Parathyroid adenoma (tissue), 2 donors: ENCODE measurements at regions not wholly inside any gene's neighbourhood (a gene's known extent, or its start where the extent isn't known, plus 50 kb on each side); places are given as distances from the start of the nearest gene placed in this dataset.

ENCODE experiments used
- H2AFZ ChIP-seq: fragments of 300-600 bp; sonication (generic); one replicate; pipeline ENCODE4 v1.7.0; 2017; ENCODE audit warnings: antibody characterized with exemption, mild to moderate bottlenecking
- H3K27ac ChIP-seq: fragments of 300-600 bp; sonication (generic); one replicate; pipeline ENCODE4 v1.7.0; 2017
- H3K27me3 ChIP-seq: fragments of 300-600 bp; sonication (generic); one replicate; pipeline ENCODE4 v1.7.0; 2017; ENCODE audit warnings: low read length; ENCODE audit not compliant: control insufficient read depth, insufficient read depth
- H3K36me3 ChIP-seq: fragments of 300-600 bp; sonication (generic); one replicate; pipeline ENCODE4 v1.7.0; 2017; ENCODE audit warnings: low read length; ENCODE audit not compliant: control insufficient read depth, insufficient read depth
- H3K4me1 ChIP-seq: fragments of 300-600 bp; sonication (generic); one replicate; pipeline ENCODE4 v1.7.0; 2017; ENCODE audit warnings: control low read depth
- H3K4me2 ChIP-seq: fragments of 300-600 bp; sonication (generic); one replicate; pipeline ENCODE4 v1.7.0; 2017; ENCODE audit warnings: low read length
- H3K4me3 ChIP-seq: fragments of 300-600 bp; sonication (generic); one replicate; pipeline ENCODE4 v1.7.0; 2017; ENCODE audit warnings: low read depth, low read length
- H3K79me2 ChIP-seq: fragments of 300-600 bp; sonication (generic); one replicate; pipeline ENCODE4 v1.7.0; 2017; ENCODE audit warnings: control low read depth
- H3K9ac ChIP-seq: fragments of 300-600 bp; sonication (generic); one replicate; pipeline ENCODE4 v1.7.0; 2017; ENCODE audit warnings: mild to moderate bottlenecking
- H3K9me3 ChIP-seq: fragments of 300-600 bp; sonication (generic); one replicate; pipeline ENCODE4 v1.7.0; 2017; ENCODE audit warnings: low read length; ENCODE audit not compliant: control insufficient read depth
- TF ChIP-seq, protein P1 (sequence below): fragments of 300-600 bp; sonication (generic); IDR thresholded peaks from one replicate; pipeline ENCODE4 v1.7.0; 2017; ENCODE audit warnings: antibody characterized with exemption, mild to moderate bottlenecking
- donor health status: primary hyperparathyroidism.

DNA sequence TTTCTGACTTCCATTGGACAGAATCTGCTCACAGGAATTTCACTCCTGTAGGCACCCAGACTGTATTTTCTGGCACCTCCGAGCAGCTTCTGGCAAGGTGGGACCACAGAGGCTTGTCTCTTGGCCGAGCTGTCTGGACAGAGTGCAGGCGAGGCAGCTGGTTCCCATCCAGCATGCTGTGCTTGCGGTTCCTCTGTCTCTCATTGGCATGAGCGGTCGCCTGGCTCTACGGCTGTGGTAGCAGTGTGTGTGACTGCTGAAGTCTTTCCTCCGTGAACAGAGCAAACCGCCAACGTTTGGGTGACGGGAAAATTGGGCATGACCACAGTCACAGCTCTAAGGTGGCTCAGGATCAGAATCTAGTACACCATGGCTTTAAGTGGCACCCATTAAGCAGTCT lies 411.7 kb upstream of the NETO1 start:
- H3K27ac ChIP-seq: no peak overlapping the region
- no peaks in the 10 kb centered on the region for H3K9me3 ChIP-seq
- H3K36me3 ChIP-seq: no peaks in the 10 kb centered on the region
- H3K27me3 ChIP-seq: no peaks in the 10 kb centered on the region
- H3K4me1 ChIP-seq: no peaks in the 10 kb centered on the region
- no peak overlapping the region for H3K4me3 ChIP-seq
- H2AFZ ChIP-seq: no peak overlapping the region
- no peaks in the 10 kb centered on the region for H3K79me2 ChIP-seq
- H3K4me2 ChIP-seq: no peak overlapping the region
- no peak overlapping the region for H3K9ac ChIP-seq
- TF ChIP-seq, protein P1, sequence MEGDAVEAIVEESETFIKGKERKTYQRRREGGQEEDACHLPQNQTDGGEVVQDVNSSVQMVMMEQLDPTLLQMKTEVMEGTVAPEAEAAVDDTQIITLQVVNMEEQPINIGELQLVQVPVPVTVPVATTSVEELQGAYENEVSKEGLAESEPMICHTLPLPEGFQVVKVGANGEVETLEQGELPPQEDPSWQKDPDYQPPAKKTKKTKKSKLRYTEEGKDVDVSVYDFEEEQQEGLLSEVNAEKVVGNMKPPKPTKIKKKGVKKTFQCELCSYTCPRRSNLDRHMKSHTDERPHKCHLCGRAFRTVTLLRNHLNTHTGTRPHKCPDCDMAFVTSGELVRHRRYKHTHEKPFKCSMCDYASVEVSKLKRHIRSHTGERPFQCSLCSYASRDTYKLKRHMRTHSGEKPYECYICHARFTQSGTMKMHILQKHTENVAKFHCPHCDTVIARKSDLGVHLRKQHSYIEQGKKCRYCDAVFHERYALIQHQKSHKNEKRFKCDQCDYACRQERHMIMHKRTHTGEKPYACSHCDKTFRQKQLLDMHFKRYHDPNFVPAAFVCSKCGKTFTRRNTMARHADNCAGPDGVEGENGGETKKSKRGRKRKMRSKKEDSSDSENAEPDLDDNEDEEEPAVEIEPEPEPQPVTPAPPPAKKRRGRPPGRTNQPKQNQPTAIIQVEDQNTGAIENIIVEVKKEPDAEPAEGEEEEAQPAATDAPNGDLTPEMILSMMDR: no peak

DNA sequence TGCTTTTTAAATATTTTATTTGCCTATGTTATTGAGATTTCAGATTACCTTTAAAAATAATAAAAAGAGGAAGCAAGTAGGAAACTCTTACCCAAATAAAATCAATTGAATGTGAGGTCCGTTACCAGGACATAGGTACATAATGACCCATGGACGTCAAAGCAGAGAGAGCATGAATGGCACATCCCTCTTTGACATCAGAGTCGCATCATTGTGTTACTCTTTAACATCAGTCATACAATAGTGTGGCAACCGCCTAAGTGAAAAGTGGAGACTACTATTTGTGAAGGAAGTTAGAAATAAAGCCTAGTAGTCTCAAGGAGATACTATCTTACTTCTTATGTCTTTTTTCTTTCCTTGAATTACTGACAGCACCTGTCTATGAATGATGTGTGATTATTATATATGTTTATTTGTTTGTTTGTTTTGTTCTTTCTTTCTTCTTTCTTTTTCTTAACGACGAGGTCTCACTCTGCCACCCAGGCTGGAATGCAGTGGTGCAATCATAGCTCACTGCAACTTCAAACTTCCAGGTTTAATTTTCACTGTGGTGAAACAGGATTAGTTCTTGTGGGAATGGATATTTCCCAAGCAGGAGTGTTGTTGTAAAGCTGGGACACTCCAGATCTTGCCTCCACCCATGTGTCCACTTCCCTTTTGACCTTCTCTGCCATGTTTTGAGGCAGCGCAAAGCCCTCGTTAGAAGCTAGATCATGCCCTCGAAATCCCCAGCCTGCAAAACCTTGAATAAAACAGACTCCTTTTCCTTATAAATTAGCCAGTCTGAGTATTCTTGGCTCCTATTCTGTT lies 407.2 kb upstream of the NETO1 start:
- H3K4me2 ChIP-seq: no peak overlapping the region
- H3K4me3 ChIP-seq: no peak overlapping the region
- TF ChIP-seq, protein P1: no peak
- H3K4me1 ChIP-seq: no peaks in the 10 kb centered on the region
- no peaks in the 10 kb centered on the region for H3K9me3 ChIP-seq
- no peak overlapping the region for H3K27ac ChIP-seq
- no peaks in the 10 kb centered on the region for H3K27me3 ChIP-seq
- H3K79me2 ChIP-seq: no peaks in the 10 kb centered on the region
- no peak overlapping the region for H3K9ac ChIP-seq
- H3K36me3 ChIP-seq: no peaks in the 10 kb centered on the region
- H2AFZ ChIP-seq: no peak overlapping the region

DNA sequence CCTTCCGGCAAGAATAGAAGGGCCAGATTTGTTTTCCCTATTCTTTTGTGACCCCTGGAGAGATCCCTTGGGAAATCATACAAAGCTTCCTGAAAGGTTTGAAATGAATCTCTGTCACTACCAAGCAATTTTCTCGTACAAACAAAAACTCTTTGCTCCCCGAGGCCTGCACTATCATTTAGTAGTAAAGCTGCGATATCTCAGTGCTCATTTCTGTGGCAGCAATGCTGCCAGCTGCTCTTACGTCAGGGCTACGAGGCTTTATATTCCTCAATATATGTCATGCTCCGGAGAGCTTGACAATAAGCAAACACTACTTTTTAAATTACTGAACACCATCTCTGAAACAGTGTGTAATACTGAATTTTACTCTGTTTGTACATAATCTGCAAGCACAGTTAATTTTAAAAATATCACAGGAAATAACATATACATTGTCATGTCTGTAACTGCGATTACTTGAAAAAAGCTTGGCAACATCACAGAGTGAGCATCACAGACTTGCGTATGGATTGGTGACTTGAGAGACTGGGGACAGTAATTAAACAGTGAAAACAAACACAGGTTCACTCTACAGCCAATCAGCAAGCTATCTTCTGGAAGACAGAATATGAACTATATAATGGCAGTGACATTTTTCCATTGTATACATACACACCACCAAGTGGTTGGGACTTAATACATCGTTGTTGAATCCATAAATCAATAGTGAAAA lies 403.3 kb upstream of the NETO1 start:
- H3K4me1 ChIP-seq: no peaks in the 10 kb centered on the region
- H3K9me3 ChIP-seq: no peaks in the 10 kb centered on the region
- H2AFZ ChIP-seq: no peak overlapping the region
- TF ChIP-seq, protein P1: no peak
- no peaks in the 10 kb centered on the region for H3K36me3 ChIP-seq
- no peak overlapping the region for H3K27ac ChIP-seq
- H3K4me3 ChIP-seq: no peak overlapping the region
- no peak overlapping the region for H3K4me2 ChIP-seq
- no peaks in the 10 kb centered on the region for H3K79me2 ChIP-seq
- no peaks in the 10 kb centered on the region for H3K27me3 ChIP-seq
- H3K9ac ChIP-seq: no peak overlapping the region

DNA sequence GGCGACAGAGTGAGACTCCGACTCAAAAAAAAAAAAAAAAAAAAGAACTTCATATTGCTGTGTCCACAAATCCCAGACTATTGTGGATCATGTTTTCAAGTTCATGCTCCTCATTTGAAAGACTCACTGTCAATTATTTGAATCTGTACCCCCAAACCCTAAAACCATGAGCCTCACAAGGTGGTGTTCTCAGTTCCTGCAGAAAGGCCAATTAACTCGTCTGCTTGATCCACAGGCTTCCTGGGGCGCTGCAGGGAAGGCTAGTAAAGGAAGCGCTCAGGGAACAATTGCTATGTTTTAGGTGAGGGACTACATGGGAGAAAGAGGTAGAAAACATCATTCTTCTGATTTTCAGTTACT lies 396.8 kb upstream of the NETO1 start:
- H3K36me3 ChIP-seq: no peaks in the 10 kb centered on the region
- H3K4me3 ChIP-seq: no peak overlapping the region
- H3K27me3 ChIP-seq: no peaks in the 10 kb centered on the region
- no peak overlapping the region for H3K27ac ChIP-seq
- no peaks in the 10 kb centered on the region for H3K9me3 ChIP-seq
- H2AFZ ChIP-seq: no peak overlapping the region
- H3K79me2 ChIP-seq: no peaks in the 10 kb centered on the region
- H3K4me2 ChIP-seq: no peak overlapping the region
- H3K9ac ChIP-seq: no peak overlapping the region
- TF ChIP-seq, protein P1: no peak
- H3K4me1 ChIP-seq: no peaks in the 10 kb centered on the region
